A549 (cell line): ENCODE measurements at regions not wholly inside any gene's neighbourhood (a gene's known extent, or its start where the extent isn't known, plus 50 kb on each side); places are given as distances from the start of the nearest gene placed in this dataset.

Experiments
- ATAC-seq, 2 experiments: fragments of 200-7000 bp in 1 of 2; fragments of >200 bp in 1 of 2; cut with Nextera tagmentation in 1 of 2; cut with Tn5 transposase in 1 of 2; 3 replicates each; pipeline versions ENCODE4 v1.8.0 to v1.9.1; 2018 to 2020; ENCODE audit warnings: mild to moderate bottlenecking in 1 of 2, moderate library complexity in 1 of 2
- CTCF ChIA-PET: fragments of 300-600 bp; sonication (Branson Sonifier 250); formaldehyde crosslinking; extraction: SDS; loops from one replicate; lab custom pipeline; 2021; ENCODE audit warnings: antibody characterized with exemption, inconsistent platforms; lab: Yijun Ruan, JAX
- POLR2A ChIA-PET: fragments of 350-600 bp; formaldehyde crosslinking; extraction: SDS; loops from one replicate; lab custom pipeline; 2021; ENCODE audit warnings: antibody characterized with exemption, inconsistent platforms; lab: Yijun Ruan, JAX
- DNase-seq, 2 experiments: peaks; one replicate each; pipeline versions ENCODE4 v3.0.0 to v3.0.0-alpha.2; 2011 to 2016; ENCODE audit warnings: low read depth in 1 of 2, low spot score in 1 of 2
- FAIRE-seq: peaks from 2 replicates; lab custom pipeline; 2011; peaks lifted over from hg19 to GRCh38; lab: Jason Lieb, UNC
- H3K27ac ChIP-seq, 2 experiments: fragments of >200 bp; sonication (Bioruptor Twin); formaldehyde crosslinking; 3 replicates each; pipeline ENCODE4 v1.5.1; 2016 to 2017
- H3K4me1 ChIP-seq: fragments of >200 bp; sonication (Bioruptor Twin); formaldehyde crosslinking; 3 replicates; pipeline ENCODE4 v1.6.1; 2016
- H3K4me2 ChIP-seq: fragments of >200 bp; sonication (Bioruptor Twin); formaldehyde crosslinking; 3 replicates; pipeline ENCODE4 v1.6.1; 2016
- H3K4me3 ChIP-seq: fragments of >200 bp; sonication (Bioruptor Twin); formaldehyde crosslinking; 3 replicates; pipeline ENCODE4 v1.5.1; 2016
- H3K9me3 ChIP-seq: fragments of >200 bp; sonication (Bioruptor Twin); formaldehyde crosslinking; 3 replicates; pipeline ENCODE4 v1.6.1; 2016
- BHLHE40 ChIP-seq: IDR thresholded peaks from 2 replicates; pipeline ENCODE4 v1.6.1; 2012; ENCODE audit warnings: low read depth, low read length, inconsistent platforms
- CHD2 ChIP-seq: fragments of 150-350 bp; IDR thresholded peaks from 2 replicates; pipeline ENCODE4 v1.6.1; 2014; ENCODE audit warnings: low read length; ENCODE audit not compliant: partially characterized antibody
- CHD4 ChIP-seq: fragments of 200-600 bp; sonication (generic); IDR thresholded peaks from 2 replicates; pipeline ENCODE4 v1.6.1; 2016; ENCODE audit warnings: antibody characterized with exemption, mild to moderate bottlenecking, borderline replicate concordance
- EHF ChIP-seq: fragments of 250-450 bp; sonication (Bioruptor Pico); IDR thresholded peaks from 2 replicates; pipeline ENCODE4 v1.5.0; 2020; ENCODE audit warnings: mild to moderate bottlenecking
- EHMT2 ChIP-seq: fragments of 200-600 bp; sonication (generic); IDR thresholded peaks from 2 replicates; pipeline ENCODE4 v1.6.1; 2016; ENCODE audit warnings: antibody characterized with exemption, low read depth, mild to moderate bottlenecking, moderate library complexity
- ESRRA ChIP-seq: fragments of 150-350 bp; IDR thresholded peaks from 2 replicates; pipeline ENCODE4 v1.6.1; 2014; ENCODE audit warnings: mild to moderate bottlenecking, low read length, borderline replicate concordance
- FOSB ChIP-seq: fragments of 250-450 bp; sonication (Bioruptor Pico); IDR thresholded peaks from 2 replicates; pipeline ENCODE4 v1.5.0; 2020; ENCODE audit warnings: mild to moderate bottlenecking, moderate library complexity
- FOXS1 ChIP-seq: fragments of 250-450 bp; sonication (Bioruptor Pico); IDR thresholded peaks from 2 replicates; pipeline ENCODE4 v1.5.0; 2020; ENCODE audit warnings: mild to moderate bottlenecking, moderate library complexity
- GATA3 ChIP-seq: IDR thresholded peaks from 2 replicates; pipeline ENCODE4 v1.6.1; 2012; ENCODE audit warnings: borderline replicate concordance
- HOXA7 ChIP-seq: fragments of 250-450 bp; sonication (Bioruptor Pico); IDR thresholded peaks from 2 replicates; pipeline ENCODE4 v1.5.0; 2020; ENCODE audit warnings: mild to moderate bottlenecking, moderate library complexity
- HOXB13 ChIP-seq: fragments of 250-450 bp; sonication (Bioruptor Pico); IDR thresholded peaks from 2 replicates; pipeline ENCODE4 v1.5.0; 2020; ENCODE audit warnings: low read depth, mild to moderate bottlenecking, moderate library complexity
- JUN ChIP-seq, 2 experiments: fragments of >200 bp; sonication (Bioruptor Twin); formaldehyde crosslinking; IDR thresholded peaks; 2 replicates in 1 of 2; 3 replicates in 1 of 2; pipeline ENCODE4 v1.6.1; 2016 to 2017
- KDM5A ChIP-seq: fragments of 200-600 bp; sonication (generic); IDR thresholded peaks from 2 replicates; pipeline ENCODE4 v1.6.1; 2016; ENCODE audit warnings: antibody characterized with exemption, mild to moderate bottlenecking
- NFE2L2 ChIP-seq: fragments of 150-350 bp; conservative IDR thresholded peaks from 2 replicates; pipeline ENCODE4 v1.6.1; 2014; ENCODE audit warnings: low read length
- NR3C1 ChIP-seq: fragments of >200 bp; sonication (Bioruptor Twin); formaldehyde crosslinking; IDR thresholded peaks from 3 replicates; pipeline ENCODE4 v1.6.1; 2017
- PHF8 ChIP-seq: fragments of 200-600 bp; sonication (generic); IDR thresholded peaks from 2 replicates; pipeline ENCODE4 v1.6.1; 2016; ENCODE audit warnings: low read depth, mild to moderate bottlenecking, antibody characterized with exemption, moderate library complexity, borderline replicate concordance
- RARB ChIP-seq: fragments of 250-450 bp; sonication (Bioruptor Pico); IDR thresholded peaks from 2 replicates; pipeline ENCODE4 v1.8.0; 2021; ENCODE audit warnings: mild to moderate bottlenecking, moderate library complexity
- RCOR1 ChIP-seq: fragments of 150-350 bp; IDR thresholded peaks from 2 replicates; pipeline ENCODE4 v1.6.1; 2014; ENCODE audit warnings: antibody characterized with exemption, low read length, low read depth
- RFX5 ChIP-seq: fragments of 450-650 bp; IDR thresholded peaks from 2 replicates; pipeline ENCODE4 v1.7.1; 2014; ENCODE audit warnings: antibody characterized with exemption, mild to moderate bottlenecking, moderate library complexity
- RNF2 ChIP-seq: fragments of 200-600 bp; sonication (generic); IDR thresholded peaks from 2 replicates; pipeline ENCODE4 v1.6.1; 2016; ENCODE audit warnings: low read depth, mild to moderate bottlenecking, antibody characterized with exemption, moderate library complexity, borderline replicate concordance
- SREBF2 ChIP-seq: fragments of 450-650 bp; IDR thresholded peaks from 2 replicates; pipeline ENCODE4 v1.6.1; 2014; ENCODE audit warnings: mild to moderate bottlenecking, moderate library complexity
- ZFP36 ChIP-seq: fragments of 450-650 bp; IDR thresholded peaks from 2 replicates; pipeline ENCODE4 v1.6.1; 2014; ENCODE audit warnings: borderline replicate concordance; ENCODE audit not compliant: partially characterized antibody
- ZNF302 ChIP-seq: fragments of 250-450 bp; sonication (Bioruptor Pico); IDR thresholded peaks from 2 replicates; pipeline ENCODE4 v1.9.0; 2021; ENCODE audit warnings: inconsistent platforms, mild to moderate bottlenecking, moderate library complexity
- ZSCAN20 ChIP-seq: fragments of 250-450 bp; sonication (Bioruptor Pico); IDR thresholded peaks from 2 replicates; pipeline ENCODE4 v1.8.0; 2022; ENCODE audit warnings: mild to moderate bottlenecking, moderate library complexity
- WGBS: methylation state at CpG from one replicate; pipeline ENCODE4 v1.1.6; 2017; ENCODE audit errors: missing lambda C conversion rate; 5-methylcytosine and 5-hydroxymethylcytosine counted together
- TF ChIP-seq, protein P1 (sequence below): IDR thresholded peaks from 2 replicates; pipeline ENCODE4 v1.6.1; 2012; ENCODE audit warnings: low read depth, borderline replicate concordance
- TF ChIP-seq, protein P2 (sequence below): fragments of 200-600 bp; sonication (generic); IDR thresholded peaks from 2 replicates; pipeline ENCODE4 v1.6.1; 2016; ENCODE audit warnings: antibody characterized with exemption, mild to moderate bottlenecking, moderate library complexity
- TF ChIP-seq, protein P3 (sequence below): fragments of >200 bp; sonication (Bioruptor Twin); formaldehyde crosslinking; IDR thresholded peaks from 2 replicates; pipeline ENCODE4 v1.6.1; 2016
- TF ChIP-seq, protein P4 (sequence below): fragments of 450-650 bp; IDR thresholded peaks from 2 replicates; pipeline ENCODE4 v1.6.1; 2014; ENCODE audit warnings: antibody characterized with exemption
- TF ChIP-seq, protein P5 (sequence below): IDR thresholded peaks from 2 replicates; pipeline ENCODE4 v1.6.1; 2012

DNA sequence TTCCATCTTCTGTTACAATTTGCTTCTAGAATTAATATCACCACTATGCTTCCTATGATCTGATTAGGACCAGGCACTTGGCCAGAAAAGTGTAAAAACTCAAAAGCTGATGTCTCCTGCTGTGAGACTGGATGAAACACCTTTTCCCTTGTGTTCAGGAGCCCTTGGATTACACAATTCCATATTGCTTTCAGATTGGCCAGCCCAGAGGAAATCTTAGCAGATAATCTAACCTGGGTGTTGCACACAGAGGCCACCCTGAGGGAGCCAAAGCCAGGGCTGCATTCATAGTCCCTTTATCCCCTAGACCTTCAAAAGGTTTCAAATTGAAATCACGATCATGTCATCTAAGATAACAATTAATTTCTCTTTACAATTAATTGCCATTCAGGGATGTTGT, 94.1 kb upstream of the SELENOP start:
- H3K4me3 ChIP-seq, result no peak overlapping the region
- no peak for FAIRE-seq
- no peak overlapping the region for H3K4me2 ChIP-seq
- CTCF ChIA-PET, result interaction anchor here (1.2 to 1.4 kb wide), 2 partner anchors 15 to 136 kb away, joined by 3 to 5 read pairs; no protein-coding TSS in a partner anchor
- 27% methylated on average over 1 of the region's 1 CpG for WGBS
- H3K4me1 ChIP-seq, result no peaks in the 10 kb centered on the region
- TF ChIP-seq ESRRA (no peak), CHD2 (no peak), NFE2L2 (no peak), GATA3 (no peak), RCOR1 (no peak), KDM5A (no peak), BHLHE40 (no peak), HOXB13 (no peak), ZFP36 (no peak), RARB (no peak), HOXA7 (CRISPR knock-in tag) (no peak), CHD4 (no peak), PHF8 (no peak), ZNF302 (no peak)
- TF ChIP-seq, protein P1, sequence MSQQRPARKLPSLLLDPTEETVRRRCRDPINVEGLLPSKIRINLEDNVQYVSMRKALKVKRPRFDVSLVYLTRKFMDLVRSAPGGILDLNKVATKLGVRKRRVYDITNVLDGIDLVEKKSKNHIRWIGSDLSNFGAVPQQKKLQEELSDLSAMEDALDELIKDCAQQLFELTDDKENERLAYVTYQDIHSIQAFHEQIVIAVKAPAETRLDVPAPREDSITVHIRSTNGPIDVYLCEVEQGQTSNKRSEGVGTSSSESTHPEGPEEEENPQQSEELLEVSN, result no peak
- TF ChIP-seq, protein P2, sequence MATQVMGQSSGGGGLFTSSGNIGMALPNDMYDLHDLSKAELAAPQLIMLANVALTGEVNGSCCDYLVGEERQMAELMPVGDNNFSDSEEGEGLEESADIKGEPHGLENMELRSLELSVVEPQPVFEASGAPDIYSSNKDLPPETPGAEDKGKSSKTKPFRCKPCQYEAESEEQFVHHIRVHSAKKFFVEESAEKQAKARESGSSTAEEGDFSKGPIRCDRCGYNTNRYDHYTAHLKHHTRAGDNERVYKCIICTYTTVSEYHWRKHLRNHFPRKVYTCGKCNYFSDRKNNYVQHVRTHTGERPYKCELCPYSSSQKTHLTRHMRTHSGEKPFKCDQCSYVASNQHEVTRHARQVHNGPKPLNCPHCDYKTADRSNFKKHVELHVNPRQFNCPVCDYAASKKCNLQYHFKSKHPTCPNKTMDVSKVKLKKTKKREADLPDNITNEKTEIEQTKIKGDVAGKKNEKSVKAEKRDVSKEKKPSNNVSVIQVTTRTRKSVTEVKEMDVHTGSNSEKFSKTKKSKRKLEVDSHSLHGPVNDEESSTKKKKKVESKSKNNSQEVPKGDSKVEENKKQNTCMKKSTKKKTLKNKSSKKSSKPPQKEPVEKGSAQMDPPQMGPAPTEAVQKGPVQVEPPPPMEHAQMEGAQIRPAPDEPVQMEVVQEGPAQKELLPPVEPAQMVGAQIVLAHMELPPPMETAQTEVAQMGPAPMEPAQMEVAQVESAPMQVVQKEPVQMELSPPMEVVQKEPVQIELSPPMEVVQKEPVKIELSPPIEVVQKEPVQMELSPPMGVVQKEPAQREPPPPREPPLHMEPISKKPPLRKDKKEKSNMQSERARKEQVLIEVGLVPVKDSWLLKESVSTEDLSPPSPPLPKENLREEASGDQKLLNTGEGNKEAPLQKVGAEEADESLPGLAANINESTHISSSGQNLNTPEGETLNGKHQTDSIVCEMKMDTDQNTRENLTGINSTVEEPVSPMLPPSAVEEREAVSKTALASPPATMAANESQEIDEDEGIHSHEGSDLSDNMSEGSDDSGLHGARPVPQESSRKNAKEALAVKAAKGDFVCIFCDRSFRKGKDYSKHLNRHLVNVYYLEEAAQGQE, result no peak
- TF ChIP-seq, all 56 proteins: peak for 0
- H3K9me3 ChIP-seq, result no peaks in the 10 kb centered on the region
- POLR2A ChIA-PET, result no interaction called here
- no peak overlapping the region for H3K27ac ChIP-seq
- DNase-seq (no peak), ATAC-seq (no peak)

DNA sequence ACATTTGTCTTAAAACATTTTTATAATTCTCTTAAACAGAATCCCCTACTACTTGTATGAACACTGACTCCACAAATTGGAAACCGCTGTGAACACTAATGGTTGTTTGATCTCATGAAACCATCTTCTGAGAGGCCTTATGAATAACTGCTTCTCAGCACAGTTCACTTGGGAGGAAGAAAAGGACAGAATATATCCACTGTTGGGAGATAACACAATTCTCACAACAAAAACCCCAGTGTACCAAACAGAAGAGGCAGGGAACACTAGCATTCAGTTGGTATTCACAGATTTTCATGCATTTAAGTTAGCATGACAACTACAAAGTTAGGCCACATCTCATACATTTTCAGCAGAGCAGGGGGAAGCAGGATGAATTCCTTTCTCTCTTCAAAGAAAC, 89.0 kb upstream of the SELENOP start:
- FAIRE-seq, result no peak
- POLR2A ChIA-PET, result no interaction called here

More for the DNA sequence above, 89.0 kb upstream of the SELENOP start:
- Histone ChIP-seq H3K4me1 (no peaks in the 10 kb centered on the region), H3K27ac (no peak overlapping the region), H3K9me3 (no peaks in the 10 kb centered on the region), H3K4me3 (no peak overlapping the region), H3K4me2 (no peak overlapping the region)
- DNase-seq (no peak), ATAC-seq (no peak)
- CTCF ChIA-PET, result interaction anchor here (1.7 kb wide), 1 partner anchor 11 kb away, joined by 5 read pairs; no protein-coding TSS in a partner anchor
- 85% methylated on average over 1 of the region's 1 CpG for WGBS
- TF ChIP-seq NFE2L2 (no peak), KDM5A (no peak), RNF2 (no peak), RFX5 (no peak), EHMT2 (no peak), GATA3 (no peak), ZSCAN20 (CRISPR knock-in tag) (no peak), EHF (CRISPR knock-in tag) (no peak), SREBF2 (no peak), FOXS1 (no peak), NR3C1 (no peak), FOSB (no peak), JUN (IDR thresholded peaks at IDR 0.05) (no peak)
- TF ChIP-seq, protein P3, sequence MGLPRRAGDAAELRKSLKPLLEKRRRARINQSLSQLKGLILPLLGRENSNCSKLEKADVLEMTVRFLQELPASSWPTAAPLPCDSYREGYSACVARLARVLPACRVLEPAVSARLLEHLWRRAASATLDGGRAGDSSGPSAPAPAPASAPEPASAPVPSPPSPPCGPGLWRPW, result no peak
- TF ChIP-seq, protein P4, sequence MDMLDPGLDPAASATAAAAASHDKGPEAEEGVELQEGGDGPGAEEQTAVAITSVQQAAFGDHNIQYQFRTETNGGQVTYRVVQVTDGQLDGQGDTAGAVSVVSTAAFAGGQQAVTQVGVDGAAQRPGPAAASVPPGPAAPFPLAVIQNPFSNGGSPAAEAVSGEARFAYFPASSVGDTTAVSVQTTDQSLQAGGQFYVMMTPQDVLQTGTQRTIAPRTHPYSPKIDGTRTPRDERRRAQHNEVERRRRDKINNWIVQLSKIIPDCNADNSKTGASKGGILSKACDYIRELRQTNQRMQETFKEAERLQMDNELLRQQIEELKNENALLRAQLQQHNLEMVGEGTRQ, result no peak
- TF ChIP-seq, protein P5, sequence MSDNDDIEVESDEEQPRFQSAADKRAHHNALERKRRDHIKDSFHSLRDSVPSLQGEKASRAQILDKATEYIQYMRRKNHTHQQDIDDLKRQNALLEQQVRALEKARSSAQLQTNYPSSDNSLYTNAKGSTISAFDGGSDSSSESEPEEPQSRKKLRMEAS, result no peak
